K562 (cell line): ENCODE measurements at regions not wholly inside any gene's neighbourhood (a gene's known extent, or its start where the extent isn't known, plus 50 kb on each side); places are given as distances from the start of the nearest gene placed in this dataset.

Experiments
- ATAC-seq: fragments of 200-7000 bp; cut with Tn5 transposase; 3 replicates; pipeline ENCODE4 v1.9.1; 2020; ENCODE audit warnings: moderate library complexity
- BruUV-seq: library from RNA; stranded (reverse); fragments of 400-500 nt; replicated peaks from 2 replicates; lab custom pipeline; 2021; lab: Mats Ljungman, UMichigan
- CTCF ChIA-PET: fragments of 300-600 bp; formaldehyde crosslinking; extraction: SDS; loops from one replicate; lab custom pipeline; 2021; ENCODE audit warnings: low intra/inter-chr PET ratio; lab: Yijun Ruan, JAX
- POLR2A ChIA-PET: fragments of 300-600, 350-650 bp; sonication (Branson Sonifier 250); formaldehyde crosslinking; extraction: SDS; loops from one replicate; lab custom pipeline; 2021; ENCODE audit warnings: antibody characterized with exemption, inconsistent platforms; lab: Yijun Ruan, JAX
- DNase-seq, 4 experiments: peaks; one replicate each; pipeline versions ENCODE4 v3.0.0 to v3.0.0-alpha.2; 2011 to 2018; ENCODE audit warnings: low spot score in 3 of 4, mixed read lengths in 3 of 4; ENCODE audit errors: extremely low read depth in 1 of 4
- FAIRE-seq: peaks from 2 replicates; lab custom pipeline; 2011; peaks lifted over from hg19 to GRCh38; lab: Jason Lieb, UNC
- H2AFZ ChIP-seq: 2 replicates; pipeline ENCODE4 v1.6.0; 2011; ENCODE audit warnings: low read depth, low read length, control low read depth, inconsistent platforms
- H3K27ac ChIP-seq: fragments of 200-600 bp; 3 replicates; pipeline ENCODE4 v1.8.0; 2011; ENCODE audit warnings: low read depth, mild to moderate bottlenecking, control low read depth, inconsistent platforms, low read length, moderate library complexity, mixed read lengths; ENCODE audit errors: extremely low read depth
- H3K27me3 ChIP-seq, 2 experiments: fragments of 300-600 bp in 1 of 2; 2 replicates in 1 of 2; 3 replicates in 1 of 2; pipeline versions ENCODE4 v1.6.0 to v1.8.0; 2011; ENCODE audit warnings: inconsistent platforms in 2 of 2, low read length in 2 of 2, mild to moderate bottlenecking in 1 of 2, mixed read lengths in 1 of 2, moderate library complexity in 1 of 2; ENCODE audit not compliant: control insufficient read depth in 2 of 2, insufficient read depth in 2 of 2
- H3K36me3 ChIP-seq: fragments of 300-600 bp; 3 replicates; pipeline ENCODE4 v1.8.0; 2011; ENCODE audit warnings: mild to moderate bottlenecking, low read length, inconsistent platforms; ENCODE audit not compliant: control insufficient read depth, insufficient read depth
- H3K4me1 ChIP-seq, 2 experiments: fragments of 200-600 bp in 1 of 2; replicated peaks in 1 of 2; 2 replicates in 1 of 2; 3 replicates in 1 of 2; pipeline versions ENCODE4 v1.5.1 to v1.8.0; 2011; ENCODE audit warnings: inconsistent platforms in 2 of 2, low read length in 2 of 2, mild to moderate bottlenecking in 1 of 2, mixed read lengths in 1 of 2, moderate library complexity in 1 of 2; ENCODE audit not compliant: control insufficient read depth in 2 of 2, insufficient read depth in 2 of 2
- H3K4me2 ChIP-seq: 2 replicates; pipeline ENCODE4 v1.6.1; 2011; ENCODE audit warnings: low read length, control low read depth, inconsistent platforms, mixed read lengths; ENCODE audit not compliant: insufficient read depth
- H3K4me3 ChIP-seq: fragments of 200-600 bp; sonication (generic), shearing (Covaris generic); 2 replicates; pipeline ENCODE4 v1.5.1; 2016; ENCODE audit warnings: control low read depth, inconsistent platforms
- H3K79me2 ChIP-seq: fragments of 200-600 bp; 3 replicates; pipeline ENCODE4 v1.8.0; 2011; ENCODE audit warnings: low read length, inconsistent platforms; ENCODE audit not compliant: control insufficient read depth, insufficient read depth
- H3K9ac ChIP-seq, 2 experiments: 2 replicates each; pipeline versions ENCODE4 v1.6.0 to v1.6.1; 2011; ENCODE audit warnings: low read depth in 2 of 2, low read length in 2 of 2, control low read depth in 1 of 2, inconsistent platforms in 1 of 2, mild to moderate bottlenecking in 1 of 2, mixed read lengths in 1 of 2; ENCODE audit not compliant: insufficient read depth in 1 of 2
- H3K9me1 ChIP-seq: one replicate; pipeline ENCODE4 v1.6.0; 2011; ENCODE audit warnings: inconsistent platforms, mild to moderate bottlenecking, low read length, moderate library complexity; ENCODE audit not compliant: control insufficient read depth, insufficient read depth
- H3K9me3 ChIP-seq: replicated peaks from 2 replicates; pipeline ENCODE4 v1.5.1; 2011; ENCODE audit warnings: low read depth, low read length, inconsistent platforms; ENCODE audit not compliant: control insufficient read depth, insufficient read depth
- H4K20me1 ChIP-seq: replicated peaks from 2 replicates; pipeline ENCODE4 v1.6.1; 2011; ENCODE audit warnings: low read length, inconsistent platforms, mixed read lengths; ENCODE audit not compliant: control insufficient read depth, insufficient read depth
- ADNP ChIP-seq: fragments of 200-800 bp; sonication (Bioruptor generic); IDR thresholded peaks from 2 replicates; pipeline ENCODE4 v1.6.1; 2016; ENCODE audit warnings: missing genetic modification characterization, missing compliant biosample characterization
- CHD2 ChIP-seq: IDR thresholded peaks from 2 replicates; pipeline ENCODE4 v1.6.1; 2011; ENCODE audit warnings: low read depth, low read length
- ESRRA ChIP-seq: fragments of 450-650 bp; IDR thresholded peaks from 2 replicates; pipeline ENCODE4 v1.6.1; 2014; ENCODE audit warnings: low read depth, mild to moderate bottlenecking, moderate library complexity, borderline replicate concordance
- FOS ChIP-seq: IDR thresholded peaks from 3 replicates; pipeline ENCODE4 v1.6.1; 2011; ENCODE audit not compliant: insufficient read length; ENCODE audit errors: extremely low read depth
- KAT2B ChIP-seq: IDR thresholded peaks from one replicate; pipeline ENCODE4 v1.6.1; 2012; ENCODE audit warnings: low read depth, mild to moderate bottlenecking, control low read depth, inconsistent platforms, low read length, moderate library complexity
- NCOA4 ChIP-seq: fragments of 450-650 bp; IDR thresholded peaks from 2 replicates; pipeline ENCODE4 v1.6.1; 2018; ENCODE audit warnings: mild to moderate bottlenecking; ENCODE audit not compliant: partially characterized antibody
- PHF21A ChIP-seq: fragments of 450-650 bp; IDR thresholded peaks from 2 replicates; pipeline ENCODE4 v1.6.1; 2017; ENCODE audit warnings: low read depth, borderline replicate concordance
- POLR2H ChIP-seq: IDR thresholded peaks from 2 replicates; pipeline ENCODE4 v1.6.1; 2016; ENCODE audit warnings: missing genetic modification characterization, low read depth, mild to moderate bottlenecking, control low read depth, missing compliant biosample characterization, moderate library complexity
- RBM15 ChIP-seq: fragments of 200-400 bp; formaldehyde crosslinking; IDR thresholded peaks from 2 replicates; pipeline ENCODE4 v1.6.1; 2018; ENCODE audit warnings: mild to moderate bottlenecking, low read length, moderate library complexity; ENCODE audit not compliant: insufficient read depth
- SP2 ChIP-seq: IDR thresholded peaks from 2 replicates; pipeline ENCODE4 v1.6.1; 2011; ENCODE audit warnings: mild to moderate bottlenecking, low read depth, low read length, moderate library complexity; ENCODE audit not compliant: poor library complexity, severe bottlenecking; ENCODE audit errors: extremely low read depth
- ZNF12 ChIP-seq: sonication (generic); formaldehyde crosslinking; IDR thresholded peaks from 2 replicates; pipeline ENCODE4 v1.4.0; 2020; ENCODE audit warnings: mild to moderate bottlenecking, missing genetic modification reagents
- ZNF589 ChIP-seq: fragments of 200-800 bp; sonication (Bioruptor generic); IDR thresholded peaks from 2 replicates; pipeline ENCODE4 v1.6.1; 2016; ENCODE audit warnings: low read depth, missing genetic modification characterization, missing compliant biosample characterization
- WGBS: fragments of 100-300 bp; shearing (Covaris generic); methylation state at CpG from one replicate; pipeline ENCODE4 v1.1.6; 2016; ENCODE audit warnings: low coverage, mixed read lengths; ENCODE audit not compliant: insufficient coverage; ENCODE audit errors: missing lambda C conversion rate; 5-methylcytosine and 5-hydroxymethylcytosine counted together
- in situ Hi-C: fragments of 300-500 bp; cut with MboI; formaldehyde crosslinking; loops from 4 replicates; pipeline ENCODE4 v1.15.0; 2018; ENCODE audit warnings: inconsistent platforms, mixed read lengths
- intact Hi-C: fragments of 100-400 bp; cut with micrococcal nuclease; formaldehyde crosslinking; loops from 2 replicates; pipeline ENCODE4 v1.14.2; 2022
- TF ChIP-seq, protein P1 (sequence below), 3 experiments: IDR thresholded peaks in 2 of 3; conservative IDR thresholded peaks in 1 of 3; 2 replicates each; pipeline ENCODE4 v1.5.1; 2011 to 2012; ENCODE audit warnings: low read length in 3 of 3, mild to moderate bottlenecking in 3 of 3, control low read depth in 2 of 3, improper control_type of control experiment in 1 of 3, inconsistent platforms in 1 of 3, low read depth in 1 of 3, mixed read lengths in 1 of 3, moderate library complexity in 1 of 3; ENCODE audit not compliant: insufficient read depth in 2 of 3
- TF ChIP-seq, protein P2 (sequence below): fragments of 450-650 bp; formaldehyde crosslinking; IDR thresholded peaks from 2 replicates; pipeline ENCODE4 v1.4.0; 2022; ENCODE audit warnings: missing genetic modification characterization

DNA sequence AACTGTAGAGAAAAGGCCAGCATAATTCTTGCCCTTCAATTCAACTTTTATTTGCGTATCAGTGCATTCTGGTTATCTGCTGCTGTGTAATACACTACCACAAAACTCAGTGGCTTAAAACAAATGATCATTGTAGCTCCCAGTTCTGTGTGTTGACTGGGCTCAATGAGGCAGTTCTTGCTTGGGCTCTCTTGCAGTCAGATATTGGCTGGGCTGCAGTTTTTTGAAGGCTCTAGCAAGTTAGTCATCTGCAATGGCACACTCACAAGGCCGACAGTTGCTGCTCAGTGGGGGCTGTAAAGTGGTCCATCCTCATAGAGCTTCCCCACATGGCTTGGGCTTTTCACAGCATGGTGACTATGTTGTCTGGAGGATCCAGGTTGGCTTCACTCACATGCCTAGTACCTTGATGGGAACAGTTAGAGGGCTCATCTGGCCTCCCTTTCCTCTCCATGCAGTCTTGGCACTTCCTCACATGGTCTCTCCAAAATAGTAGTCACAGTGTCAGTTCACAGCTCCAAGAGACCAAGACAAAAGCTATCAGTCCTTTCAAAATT is 110.6 kb upstream of the TNP1 start:
- peaks cover 0 to 4% of the 10 kb centered on the region in 2 experiments; a peak in 2 of 5 replicates for H3K27me3 ChIP-seq
- FAIRE-seq = no peak
- no peaks in the 10 kb centered on the region for H3K4me1 ChIP-seq
- TF ChIP-seq PHF21A = no peak
- no peak for TF ChIP-seq RBM15
- no peak for TF ChIP-seq KAT2B
- TF ChIP-seq FOS = no peak
- TF ChIP-seq NCOA4 = no peak
- TF ChIP-seq CHD2 = no peak
- no peak for TF ChIP-seq SP2
- no peak for TF ChIP-seq ZNF12 (CRISPR knock-in tag)
- TF ChIP-seq ADNP (tag) = no peak
- TF ChIP-seq ZNF589 (CRISPR knock-in tag) = no peak
- TF ChIP-seq, protein P1, sequence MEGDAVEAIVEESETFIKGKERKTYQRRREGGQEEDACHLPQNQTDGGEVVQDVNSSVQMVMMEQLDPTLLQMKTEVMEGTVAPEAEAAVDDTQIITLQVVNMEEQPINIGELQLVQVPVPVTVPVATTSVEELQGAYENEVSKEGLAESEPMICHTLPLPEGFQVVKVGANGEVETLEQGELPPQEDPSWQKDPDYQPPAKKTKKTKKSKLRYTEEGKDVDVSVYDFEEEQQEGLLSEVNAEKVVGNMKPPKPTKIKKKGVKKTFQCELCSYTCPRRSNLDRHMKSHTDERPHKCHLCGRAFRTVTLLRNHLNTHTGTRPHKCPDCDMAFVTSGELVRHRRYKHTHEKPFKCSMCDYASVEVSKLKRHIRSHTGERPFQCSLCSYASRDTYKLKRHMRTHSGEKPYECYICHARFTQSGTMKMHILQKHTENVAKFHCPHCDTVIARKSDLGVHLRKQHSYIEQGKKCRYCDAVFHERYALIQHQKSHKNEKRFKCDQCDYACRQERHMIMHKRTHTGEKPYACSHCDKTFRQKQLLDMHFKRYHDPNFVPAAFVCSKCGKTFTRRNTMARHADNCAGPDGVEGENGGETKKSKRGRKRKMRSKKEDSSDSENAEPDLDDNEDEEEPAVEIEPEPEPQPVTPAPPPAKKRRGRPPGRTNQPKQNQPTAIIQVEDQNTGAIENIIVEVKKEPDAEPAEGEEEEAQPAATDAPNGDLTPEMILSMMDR (IDR thresholded peaks at IDR 0.05 in 2 of 3, conservative IDR thresholded peaks at IDR 0.05 in 1 of 3; ENCODE audit: insufficient read depth in 2 of 3, low read depth in 1 of 3, low read length in 3 of 3) = no peak
- TF ChIP-seq, protein P2, sequence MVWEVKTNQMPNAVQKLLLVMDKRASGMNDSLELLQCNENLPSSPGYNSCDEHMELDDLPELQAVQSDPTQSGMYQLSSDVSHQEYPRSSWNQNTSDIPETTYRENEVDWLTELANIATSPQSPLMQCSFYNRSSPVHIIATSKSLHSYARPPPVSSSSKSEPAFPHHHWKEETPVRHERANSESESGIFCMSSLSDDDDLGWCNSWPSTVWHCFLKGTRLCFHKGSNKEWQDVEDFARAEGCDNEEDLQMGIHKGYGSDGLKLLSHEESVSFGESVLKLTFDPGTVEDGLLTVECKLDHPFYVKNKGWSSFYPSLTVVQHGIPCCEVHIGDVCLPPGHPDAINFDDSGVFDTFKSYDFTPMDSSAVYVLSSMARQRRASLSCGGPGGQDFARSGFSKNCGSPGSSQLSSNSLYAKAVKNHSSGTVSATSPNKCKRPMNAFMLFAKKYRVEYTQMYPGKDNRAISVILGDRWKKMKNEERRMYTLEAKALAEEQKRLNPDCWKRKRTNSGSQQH (CRISPR knock-in tag) = no peak
- TF ChIP-seq POLR2H = no peak
- no peak for TF ChIP-seq ESRRA
- intact Hi-C loops = no loop called here
- no peak for ATAC-seq
- no peak overlapping the region for H3K9ac ChIP-seq
- no TSS peak for BruUV-seq
- no peak overlapping the region for H3K4me3 ChIP-seq
- H3K4me2 ChIP-seq = no peak overlapping the region
- no peak overlapping the region for H2AFZ ChIP-seq
- WGBS = 4% methylated on average over 2 of the region's 2 CpGs
- in situ Hi-C loops = no loop called here
- H4K20me1 ChIP-seq = no peaks in the 10 kb centered on the region
- H3K79me2 ChIP-seq = no peaks in the 10 kb centered on the region
- no peak for DNase-seq
- CTCF ChIA-PET = no interaction called here
- POLR2A ChIA-PET = no interaction called here
- H3K9me1 ChIP-seq = no peaks in the 10 kb centered on the region
- no peaks in the 10 kb centered on the region for H3K36me3 ChIP-seq
- H3K27ac ChIP-seq = no peak overlapping the region
- no peaks in the 10 kb centered on the region for H3K9me3 ChIP-seq
